Stimulated activated CD4-positive, alpha-beta T cell treated with anti-CD3 and anti-CD28 coated beads, Interleukin-4, amount 100 ng/mL, for 1 hour (primary cell): ENCODE measurements at regions not wholly inside any gene's neighbourhood (a gene's known extent, or its start where the extent isn't known, plus 50 kb on each side); places are given as distances from the start of the nearest gene placed in this dataset.
"Not testable (repeated sequence)": the region's sequence is repeated elsewhere in the genome, so short reads cannot be mapped to it uniquely, and the experiment has no call there.

Experiments
- DNase-seq: peaks from one replicate; pipeline ENCODE4 v3.0.0-alpha.2; 2020

GRCh38 chr15:22134941-22135566, 54.7 kb downstream of the OR4M2 start:
- not testable (repeated sequence) for DNase-seq

- DNase-seq, result not testable (repeated sequence)
Observed at GRCh38 chr15:22137572-22137971, 57.2 kb downstream of the OR4M2 start.

GRCh38 chr15:22141106-22141505, 60.8 kb downstream of the OR4M2 start:
- DNase-seq, result not testable (repeated sequence)

- not testable (repeated sequence) for DNase-seq
Observed at GRCh38 chr15:22148109-22148508, 67.8 kb downstream of the OR4M2 start.

GRCh38 chr15:22158243-22158642, 77.9 kb downstream of the OR4M2 start:
- DNase-seq, result not testable (repeated sequence)

- DNase-seq, result not testable (repeated sequence)
Observed at GRCh38 chr15:22160283-22160682, 80.0 kb downstream of the OR4M2 start.

- not testable (repeated sequence) for DNase-seq
Observed at GRCh38 chr15:22160741-22161140, 80.4 kb downstream of the OR4M2 start.

GRCh38 chr15:22161398-22161797, 81.1 kb downstream of the OR4M2 start:
- DNase-seq, result not testable (repeated sequence)

GRCh38 chr15:22163715-22164114, 83.4 kb downstream of the OR4M2 start:
- not testable (repeated sequence) for DNase-seq

- peak; percentile 5 for DNase-seq
Observed at GRCh38 chr15:22167521-22167920, 87.2 kb downstream of the OR4M2 start.

GRCh38 chr15:22173029-22173998, 93.0 kb downstream of the OR4M2 start:
- DNase-seq, result not testable (repeated sequence)

- DNase-seq, result not testable (repeated sequence)
Observed at GRCh38 chr15:22174088-22174487, 93.8 kb downstream of the OR4M2 start.

- not testable (repeated sequence) for DNase-seq
Observed at GRCh38 chr15:22177965-22178364, 97.6 kb downstream of the OR4M2 start.

GRCh38 chr15:22178438-22178837, 98.1 kb downstream of the OR4M2 start:
- DNase-seq, result not testable (repeated sequence)

GRCh38 chr15:22179043-22179442, 98.7 kb downstream of the OR4M2 start:
- not testable (repeated sequence) for DNase-seq

GRCh38 chr15:22180611-22181010, 100.3 kb downstream of the OR4M2 start:
- not testable (repeated sequence) for DNase-seq

GRCh38 chr15:22184678-22185077, 104.4 kb downstream of the OR4M2 start:
- not testable (repeated sequence) for DNase-seq

- DNase-seq, result not testable (repeated sequence)
Observed at GRCh38 chr15:22186846-22187532, 106.7 kb downstream of the OR4M2 start.

GRCh38 chr15:22191818-22192217, 111.5 kb downstream of the OR4M2 start:
- DNase-seq, result not testable (repeated sequence)

GRCh38 chr15:22194739-22195617, 114.7 kb downstream of the OR4M2 start:
- DNase-seq, result not testable (repeated sequence)

GRCh38 chr15:22196423-22196822, 116.1 kb downstream of the OR4M2 start:
- DNase-seq, result not testable (repeated sequence)

GRCh38 chr15:22200417-22200816, 120.1 kb downstream of the OR4M2 start:
- DNase-seq, result not testable (repeated sequence)
